Activated B cell treated with CpG ODN at 0.5 μM for 24 hours (primary cell): ENCODE measurements at regions not wholly inside any gene's neighbourhood (a gene's known extent, or its start where the extent isn't known, plus 50 kb on each side); places are given as distances from the start of the nearest gene placed in this dataset.

Experiments used
- ATAC-seq: fragments of 200-7000 bp; cut with Tn5 transposase; one replicate; pipeline ENCODE4 v1.10.0; 2021; ENCODE audit warnings: low read depth, mild to moderate bottlenecking, moderate library complexity
- CTCF ChIA-PET: fragments of 350-600 bp; sonication (Branson Sonifier 250); formaldehyde crosslinking; loops from one replicate; lab custom pipeline; 2021; ENCODE audit warnings: antibody characterized with exemption; lab: Charles Lee
- POLR2A ChIA-PET: fragments of 350-600 bp; sonication (Branson Sonifier 250); formaldehyde crosslinking; loops from one replicate; lab custom pipeline; 2021; ENCODE audit warnings: antibody characterized with exemption; lab: Charles Lee
- DNase-seq: peaks from one replicate; pipeline ENCODE4 v3.0.0; 2022
- H3K27ac Mint-ChIP-seq: one replicate; pipeline ENCODE4 v1.8.0; 2020; ENCODE audit warnings: mixed read lengths
- H3K27me3 Mint-ChIP-seq: one replicate; pipeline ENCODE4 v1.8.0; 2021; ENCODE audit warnings: mixed read lengths
- H3K36me3 Mint-ChIP-seq: one replicate; pipeline ENCODE4 v1.8.0; 2021; ENCODE audit warnings: low read depth, mixed read lengths
- H3K4me1 Mint-ChIP-seq: one replicate; pipeline ENCODE4 v1.8.0; 2021; ENCODE audit warnings: mixed read lengths
- H3K4me3 Mint-ChIP-seq: one replicate; pipeline ENCODE4 v1.8.0; 2020; ENCODE audit warnings: mild to moderate bottlenecking, mixed read lengths
- H3K9me3 Mint-ChIP-seq: one replicate; pipeline ENCODE4 v1.8.0; 2020; ENCODE audit warnings: mixed read lengths
- CTCF ChIP-seq: fragments of 200-600 bp; IDR thresholded peaks from one replicate; pipeline ENCODE4 v1.8.0; 2022; ENCODE audit warnings: antibody characterized with exemption, mild to moderate bottlenecking
- intact Hi-C: fragments of 100-400 bp; cut with micrococcal nuclease; formaldehyde crosslinking; loops from one replicate; pipeline ENCODE4 v1.15.1; 2024

- ChIA-PET POLR2A (no interaction called here), CTCF (no interaction called here)
- H3K27ac Mint-ChIP-seq: no peak overlapping the region
- ATAC-seq: no peak
- intact Hi-C loops: no loop called here
- DNase-seq: no peak
- H3K27me3 Mint-ChIP-seq: no peaks in the 10 kb centered on the region
- peaks cover 7% of the 10 kb centered on the region for H3K9me3 Mint-ChIP-seq
- peaks cover 41% of the 10 kb centered on the region for H3K36me3 Mint-ChIP-seq
- no peak overlapping the region for H3K4me3 Mint-ChIP-seq
- no peak for TF ChIP-seq CTCF
- H3K4me1 Mint-ChIP-seq: peaks cover 32% of the 10 kb centered on the region
Observed at GRCh38 chr21:25416669-25417068, 190.6 kb downstream of the MRPL39 start.

- Mint-ChIP-seq H3K4me1 (peaks cover 42% of the 10 kb centered on the region), H3K27me3 (no peaks in the 10 kb centered on the region), H3K27ac (no peak overlapping the region), H3K36me3 (peaks cover 12% of the 10 kb centered on the region), H3K9me3 (peaks cover 7% of the 10 kb centered on the region), H3K4me3 (no peak overlapping the region)
- no peak for DNase-seq
- POLR2A ChIA-PET: interaction anchor here (1.0 kb wide), 1 partner anchor 12 kb away, joined by 7 read pairs; no protein-coding TSS in a partner anchor
- TF ChIP-seq CTCF: no peak
- CTCF ChIA-PET: no interaction called here
- intact Hi-C loops: loop anchor here (2.0 kb wide), 1 partner anchor 15 kb away; no protein-coding TSS in a partner anchor
- no peak for ATAC-seq
Observed at GRCh38 chr21:25412100-25412499, 195.2 kb downstream of the MRPL39 start.

- Mint-ChIP-seq H3K36me3 (peaks cover 6% of the 10 kb centered on the region), H3K4me3 (no peak overlapping the region), H3K4me1 (peaks cover 58% of the 10 kb centered on the region), H3K27ac (no peak overlapping the region), H3K9me3 (peaks cover 6% of the 10 kb centered on the region), H3K27me3 (no peaks in the 10 kb centered on the region)
- ATAC-seq (no peak), DNase-seq (no peak)
- POLR2A ChIA-PET: no interaction called here
- TF ChIP-seq CTCF: no peak
- CTCF ChIA-PET: no interaction called here
- intact Hi-C loops: no loop called here
Observed at GRCh38 chr21:25409978-25410377, 197.3 kb downstream of the MRPL39 start.

- ChIA-PET CTCF (no interaction called here), POLR2A (interaction anchor here (0.5 kb wide), 1 partner anchor 30 kb away, joined by 3 read pairs; no protein-coding TSS in a partner anchor)
- Mint-ChIP-seq H3K4me1 (peaks cover 58% of the 10 kb centered on the region), H3K9me3 (no peaks in the 10 kb centered on the region), H3K36me3 (peaks cover 3% of the 10 kb centered on the region), H3K27ac (peak overlapping the region; percentile 14), H3K4me3 (no peak overlapping the region), H3K27me3 (no peaks in the 10 kb centered on the region)
- no peak for TF ChIP-seq CTCF
- intact Hi-C loops: no loop called here
- ATAC-seq (peak; percentile 45), DNase-seq (no peak)
Observed at GRCh38 chr21:25408666-25409065, 198.6 kb downstream of the MRPL39 start.

- ChIA-PET POLR2A (interaction anchor here (0.5 kb wide), 1 partner anchor 11 kb away, joined by 4 read pairs; no protein-coding TSS in a partner anchor), CTCF (no interaction called here)
- no peak overlapping the region for H3K27ac Mint-ChIP-seq
- intact Hi-C loops: no loop called here
- no peaks in the 10 kb centered on the region for H3K9me3 Mint-ChIP-seq
- no peak for DNase-seq
- no peak overlapping the region for H3K4me3 Mint-ChIP-seq
- H3K4me1 Mint-ChIP-seq: peaks cover 52% of the 10 kb centered on the region
- H3K36me3 Mint-ChIP-seq: peaks cover 7% of the 10 kb centered on the region
- ATAC-seq: no peak
- H3K27me3 Mint-ChIP-seq: no peaks in the 10 kb centered on the region
- TF ChIP-seq CTCF: no peak
Observed at GRCh38 chr21:25406887-25407579, 200.2 kb downstream of the MRPL39 start.
